ENCODE measurements at regions not wholly inside any gene's neighbourhood (a gene's known extent, or its start where the extent isn't known, plus 50 kb on each side); places are given as distances from the start of the nearest gene placed in this dataset.

GRCh38 chr1:81409780-81410274 is 390.9 kb upstream of the ADGRL2 start:
- TF ChIP-seq SP2 (IDR thresholded peaks at IDR 0.05; ENCODE audit: low read length), result no peak
- no peak for TF ChIP-seq JUN (IDR thresholded peaks at IDR 0.05; ENCODE audit: low read depth, low read length)
- no peak for TF ChIP-seq CTCF (IDR thresholded peaks at IDR 0.05; ENCODE audit: control extremely low read depth in 1 of 3, insufficient read depth in 1 of 3, low read depth in 1 of 3, low read length in 3 of 3)
- TF ChIP-seq RXRA (IDR thresholded peaks at IDR 0.05; ENCODE audit: insufficient read depth, low read depth, low read length), result no peak
- TF ChIP-seq POLR2AphosphoS5 (IDR thresholded peaks at IDR 0.05; ENCODE audit: low read depth, low read length), result no peak
- no peak for TF ChIP-seq POLR2A (IDR thresholded peaks at IDR 0.05; ENCODE audit: control extremely low read depth in 1 of 2, low read depth in 2 of 2, low read length in 2 of 2)
- TF ChIP-seq PHF8 (conservative IDR thresholded peaks at IDR 0.05; ENCODE audit: low read depth, low read length), result no peak
- no peak for TF ChIP-seq MAX (IDR thresholded peaks at IDR 0.05)
- no peak for TF ChIP-seq ZNF274 (IDR thresholded peaks at IDR 0.05; ENCODE audit: borderline replicate concordance, extremely low read depth, low read length)
- no peak for TF ChIP-seq NRF1 (IDR thresholded peaks at IDR 0.05; ENCODE audit: low read depth, low read length)

Measured in H1 (cell line).